ENCODE measurements at regions not wholly inside any gene's neighbourhood (a gene's known extent, or its start where the extent isn't known, plus 50 kb on each side); places are given as distances from the start of the nearest gene placed in this dataset.

DNA sequence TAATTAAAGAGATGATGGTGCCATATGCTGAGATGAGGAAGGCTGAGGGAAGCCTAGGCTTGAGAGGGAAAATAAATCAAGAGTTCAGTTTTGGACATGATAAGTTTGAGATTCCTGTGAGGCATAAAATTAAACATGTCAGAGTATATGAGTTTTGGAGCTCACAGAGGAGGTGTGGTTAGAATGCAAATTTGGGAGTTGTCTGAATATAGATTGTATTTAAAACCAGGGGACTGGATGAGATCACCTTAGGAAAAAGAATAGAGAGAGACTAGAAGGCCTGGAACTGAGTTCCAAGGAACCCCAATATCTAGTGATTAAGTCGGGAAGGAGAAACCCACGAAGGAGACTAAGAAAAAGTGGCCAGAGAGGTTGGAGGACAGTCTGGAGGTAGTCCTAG, 65.5 kb downstream of the FRMPD3 start:
- H3K27ac ChIP-seq = no peak overlapping the region
- TF ChIP-seq, protein P1, sequence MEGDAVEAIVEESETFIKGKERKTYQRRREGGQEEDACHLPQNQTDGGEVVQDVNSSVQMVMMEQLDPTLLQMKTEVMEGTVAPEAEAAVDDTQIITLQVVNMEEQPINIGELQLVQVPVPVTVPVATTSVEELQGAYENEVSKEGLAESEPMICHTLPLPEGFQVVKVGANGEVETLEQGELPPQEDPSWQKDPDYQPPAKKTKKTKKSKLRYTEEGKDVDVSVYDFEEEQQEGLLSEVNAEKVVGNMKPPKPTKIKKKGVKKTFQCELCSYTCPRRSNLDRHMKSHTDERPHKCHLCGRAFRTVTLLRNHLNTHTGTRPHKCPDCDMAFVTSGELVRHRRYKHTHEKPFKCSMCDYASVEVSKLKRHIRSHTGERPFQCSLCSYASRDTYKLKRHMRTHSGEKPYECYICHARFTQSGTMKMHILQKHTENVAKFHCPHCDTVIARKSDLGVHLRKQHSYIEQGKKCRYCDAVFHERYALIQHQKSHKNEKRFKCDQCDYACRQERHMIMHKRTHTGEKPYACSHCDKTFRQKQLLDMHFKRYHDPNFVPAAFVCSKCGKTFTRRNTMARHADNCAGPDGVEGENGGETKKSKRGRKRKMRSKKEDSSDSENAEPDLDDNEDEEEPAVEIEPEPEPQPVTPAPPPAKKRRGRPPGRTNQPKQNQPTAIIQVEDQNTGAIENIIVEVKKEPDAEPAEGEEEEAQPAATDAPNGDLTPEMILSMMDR (conservative IDR thresholded peaks at IDR 0.05) = no peak

DNA sequence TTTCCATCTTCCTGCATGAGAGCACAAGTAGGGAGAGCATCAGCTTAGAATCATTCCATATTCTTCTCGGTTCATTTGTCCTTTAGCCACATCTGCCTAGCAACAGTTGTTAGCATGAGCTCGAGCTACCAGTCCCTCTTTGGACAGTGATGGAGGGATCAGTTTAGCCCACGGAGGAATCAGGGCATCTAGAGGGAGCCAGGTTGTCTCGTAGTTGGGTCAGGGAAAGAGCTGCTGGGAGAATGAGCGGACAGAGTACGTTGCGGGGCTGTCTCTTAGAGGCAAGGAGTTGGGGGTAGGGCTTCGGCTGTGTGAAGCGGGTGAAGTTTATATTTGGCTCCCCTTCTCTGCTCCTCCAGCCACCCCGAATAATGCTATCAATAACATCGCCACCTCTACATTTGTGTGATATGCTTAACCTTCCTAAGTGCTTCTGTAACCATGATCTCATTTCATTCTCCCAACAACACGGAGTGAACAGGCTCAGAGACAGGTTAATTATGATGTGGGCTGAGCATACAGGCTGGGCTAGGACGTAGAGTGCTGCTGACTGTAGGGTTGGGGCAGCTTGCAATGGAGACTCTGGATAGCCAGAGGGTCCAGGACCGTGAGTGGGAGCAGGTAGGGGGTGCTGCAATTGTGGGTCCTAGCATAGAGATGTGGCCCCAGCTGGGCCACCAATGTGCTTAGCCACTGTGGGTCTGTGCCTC, 72.6 kb downstream of the FRMPD3 start:
- TF ChIP-seq, protein P1 (conservative IDR thresholded peaks at IDR 0.05) = no peak
- H3K27ac ChIP-seq = no peak overlapping the region

DNA sequence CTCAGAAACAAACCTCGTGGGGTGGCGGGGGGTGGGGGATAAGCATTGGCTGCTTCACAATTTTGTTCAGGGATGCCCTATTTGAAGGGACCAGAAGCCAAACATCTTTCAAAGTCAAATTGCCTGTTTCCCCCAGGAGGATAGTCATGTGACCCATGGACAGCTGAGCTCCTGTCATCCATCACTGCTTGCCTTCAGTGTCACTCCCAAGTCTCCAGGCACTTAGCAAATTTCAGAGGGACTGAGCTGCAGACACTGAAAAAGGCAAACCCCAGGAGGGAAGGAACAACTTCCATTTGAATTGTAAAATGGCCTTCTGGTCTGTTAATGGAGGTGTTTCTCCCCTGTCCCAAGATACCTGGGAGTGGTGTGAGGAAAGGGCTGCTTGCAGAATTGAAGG, 73.4 kb downstream of the FRMPD3 start:
- TF ChIP-seq, protein P1 (conservative IDR thresholded peaks at IDR 0.05) = no peak

DNA sequence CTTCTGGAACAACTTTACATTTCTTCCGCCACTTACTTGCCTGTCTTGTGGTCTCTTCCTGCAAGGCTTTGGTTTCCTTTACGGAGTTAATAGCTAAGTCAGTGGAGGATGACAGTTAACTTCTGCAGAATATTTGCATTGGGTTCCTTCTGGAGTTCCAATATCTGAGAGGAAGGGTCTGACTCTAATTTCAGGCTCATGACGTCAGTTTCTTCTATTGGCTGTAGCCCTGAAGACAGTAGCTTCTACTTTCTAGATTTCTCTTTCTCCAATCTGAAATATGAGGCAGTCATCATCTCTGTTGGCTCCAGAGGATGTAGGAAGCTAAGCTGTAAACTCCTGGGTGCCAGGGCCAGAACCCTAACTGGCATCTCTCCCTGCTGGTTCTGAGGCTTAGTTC, 76.7 kb downstream of the FRMPD3 start:
- TF ChIP-seq, protein P1 (conservative IDR thresholded peaks at IDR 0.05) = no peak
- H3K27ac ChIP-seq = no peak overlapping the region

More for the DNA sequence above, 73.4 kb downstream of the FRMPD3 start:
- no peak overlapping the region for H3K27ac ChIP-seq

DNA sequence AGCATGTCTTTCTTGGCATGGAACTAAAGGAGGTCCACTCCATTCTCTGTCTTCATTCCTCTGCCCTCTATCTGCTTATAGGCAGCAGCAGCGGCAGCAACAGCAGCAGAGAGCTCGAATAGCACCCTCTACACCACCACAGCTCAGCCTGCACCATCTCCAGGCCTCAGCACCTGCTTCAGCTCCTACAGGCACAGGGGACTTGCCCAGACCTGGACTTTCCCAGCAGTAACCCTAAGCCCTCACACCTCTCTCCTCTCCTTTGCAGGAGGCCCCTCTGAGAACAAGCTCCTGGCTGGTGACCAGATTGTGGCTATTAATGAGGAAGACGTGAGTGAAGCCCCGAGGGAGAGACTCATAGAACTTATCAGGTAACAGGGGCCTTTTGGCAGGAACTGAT, 80.7 kb downstream of the FRMPD3 start:
- TF ChIP-seq, protein P1 (conservative IDR thresholded peaks at IDR 0.05) = no peak
- H3K27ac ChIP-seq = no peak overlapping the region

DNA sequence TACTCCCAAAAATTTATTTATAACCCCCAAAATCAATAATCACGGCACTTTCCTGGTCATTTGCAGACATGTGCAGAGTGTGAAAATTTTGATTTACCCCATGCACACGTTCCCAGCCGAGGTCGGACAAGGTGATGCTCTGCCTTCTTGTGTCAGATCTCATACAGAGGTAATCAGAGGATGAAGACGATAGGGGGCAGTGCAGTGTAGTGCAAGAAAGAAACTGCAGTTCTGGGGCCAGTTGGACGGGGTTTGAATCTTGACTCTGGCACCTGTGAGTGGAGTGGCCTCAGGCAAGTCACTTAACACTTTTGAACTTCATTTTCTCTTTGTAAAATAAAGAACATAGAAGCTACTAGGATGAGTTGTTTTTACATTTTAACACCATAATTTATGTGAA, 88.4 kb downstream of the FRMPD3 start:
- TF ChIP-seq, protein P1 (conservative IDR thresholded peaks at IDR 0.05) = no peak

DNA sequence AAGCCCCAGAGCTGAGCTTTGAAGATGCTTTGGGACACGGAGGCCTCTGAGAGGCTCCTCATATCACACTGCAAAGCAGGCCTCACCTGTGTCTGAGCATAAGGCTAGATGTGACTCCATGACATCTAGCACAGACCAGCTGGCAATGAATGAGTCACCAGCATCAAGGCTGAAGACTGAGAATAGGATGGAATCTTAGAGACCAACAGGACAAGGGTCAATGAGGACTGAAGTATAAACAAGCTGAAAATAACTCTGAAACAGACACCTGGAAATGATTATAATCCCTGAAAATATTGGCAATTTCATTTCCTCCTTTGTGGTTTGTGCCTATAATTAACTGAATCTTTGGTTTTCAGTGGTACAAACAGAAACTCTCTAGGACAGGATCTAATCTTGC, 87.1 kb upstream of the PRPS1 start:
- TF ChIP-seq, protein P1 (conservative IDR thresholded peaks at IDR 0.05) = no peak
- no peak overlapping the region for H3K27ac ChIP-seq

More for the DNA sequence above, 88.4 kb downstream of the FRMPD3 start:
- no peak overlapping the region; the same call in 1 of the 2 replicates for H3K27ac ChIP-seq
